SJCRH30 (cell line): ENCODE measurements at regions not wholly inside any gene's neighbourhood (a gene's known extent, or its start where the extent isn't known, plus 50 kb on each side); places are given as distances from the start of the nearest gene placed in this dataset.
"Not testable (repeated sequence)": the region's sequence is repeated elsewhere in the genome, so short reads cannot be mapped to it uniquely, and the experiment has no call there.

Experiments
- DNase-seq, 2 experiments: peaks; one replicate each; pipeline ENCODE4 v3.0.0-alpha.2; 2015 to 2020
- H3K27ac ChIP-seq: fragments of 250-450 bp; sonication (Bioruptor Pico); 2 replicates; pipeline ENCODE4 v1.5.1; 2020; ENCODE audit warnings: mild to moderate bottlenecking, moderate library complexity
- H3K27me3 ChIP-seq: fragments of 250-450 bp; sonication (Bioruptor Pico); 2 replicates; pipeline ENCODE4 v1.5.1; 2020; ENCODE audit warnings: mild to moderate bottlenecking, moderate library complexity
- H3K36me3 ChIP-seq: fragments of 250-450 bp; sonication (Bioruptor Pico); 2 replicates; pipeline ENCODE4 v1.5.1; 2020; ENCODE audit warnings: mild to moderate bottlenecking, moderate library complexity
- H3K4me1 ChIP-seq: fragments of 250-450 bp; sonication (Bioruptor Pico); 2 replicates; pipeline ENCODE4 v1.5.1; 2020; ENCODE audit warnings: mild to moderate bottlenecking, moderate library complexity
- H3K4me3 ChIP-seq: fragments of 250-450 bp; sonication (Bioruptor Pico); 2 replicates; pipeline ENCODE4 v1.5.1; 2020; ENCODE audit warnings: mild to moderate bottlenecking, moderate library complexity
- H3K9me3 ChIP-seq: fragments of 250-450 bp; sonication (Bioruptor Pico); replicated peaks from 2 replicates; pipeline ENCODE4 v1.5.1; 2020; ENCODE audit warnings: mild to moderate bottlenecking, moderate library complexity

- not testable (repeated sequence) for H3K4me3 ChIP-seq, H3K27me3 ChIP-seq, H3K4me1 ChIP-seq, H3K36me3 ChIP-seq, H3K9me3 ChIP-seq, H3K27ac ChIP-seq, DNase-seq
These were observed 131.9 kb downstream of the CWH43 start for GRCh38 chr4:49117951-49118350.

GRCh38 chr4:49118379-49119212 lies 132.5 kb downstream of the CWH43 start:
- not testable (repeated sequence) for H3K27me3 ChIP-seq, H3K4me3 ChIP-seq, H3K9me3 ChIP-seq, H3K27ac ChIP-seq, H3K36me3 ChIP-seq, DNase-seq, H3K4me1 ChIP-seq

GRCh38 chr4:49119345-49119744 lies 133.3 kb downstream of the CWH43 start:
- not testable (repeated sequence) for H3K36me3 ChIP-seq, DNase-seq, H3K4me3 ChIP-seq, H3K4me1 ChIP-seq, H3K9me3 ChIP-seq, H3K27me3 ChIP-seq, H3K27ac ChIP-seq

GRCh38 chr4:49120042-49120779 lies 134.1 kb downstream of the CWH43 start:
- H3K9me3 ChIP-seq, H3K4me1 ChIP-seq: not testable (repeated sequence)

GRCh38 chr4:49120804-49121203 lies 134.7 kb downstream of the CWH43 start:
- H3K4me1 ChIP-seq, H3K36me3 ChIP-seq, H3K4me3 ChIP-seq, H3K27ac ChIP-seq, H3K27me3 ChIP-seq, H3K9me3 ChIP-seq: not testable (repeated sequence)
- DNase-seq, result peak in 1 of 2 experiments; percentile 38

More at GRCh38 chr4:49120042-49120779, 134.1 kb downstream of the CWH43 start:
- H3K36me3 ChIP-seq, H3K27me3 ChIP-seq, H3K27ac ChIP-seq, DNase-seq, H3K4me3 ChIP-seq: not testable (repeated sequence)

- DNase-seq, H3K9me3 ChIP-seq, H3K4me3 ChIP-seq, H3K36me3 ChIP-seq, H3K27me3 ChIP-seq, H3K27ac ChIP-seq, H3K4me1 ChIP-seq: not testable (repeated sequence)
These were observed 140.4 kb downstream of the CWH43 start for GRCh38 chr4:49126443-49126842.

- not testable (repeated sequence) for H3K9me3 ChIP-seq, H3K27me3 ChIP-seq, H3K4me1 ChIP-seq, H3K36me3 ChIP-seq, H3K27ac ChIP-seq, H3K4me3 ChIP-seq, DNase-seq
These were observed 140.8 kb downstream of the CWH43 start for GRCh38 chr4:49126858-49127257.

GRCh38 chr4:49129385-49129784 lies 143.3 kb downstream of the CWH43 start:
- not testable (repeated sequence) for H3K9me3 ChIP-seq, DNase-seq, H3K4me1 ChIP-seq, H3K27me3 ChIP-seq, H3K36me3 ChIP-seq, H3K4me3 ChIP-seq, H3K27ac ChIP-seq

- not testable (repeated sequence) for H3K27me3 ChIP-seq, H3K4me3 ChIP-seq, DNase-seq, H3K4me1 ChIP-seq, H3K27ac ChIP-seq, H3K36me3 ChIP-seq, H3K9me3 ChIP-seq
These were observed 143.8 kb downstream of the CWH43 start for GRCh38 chr4:49129870-49130269.

GRCh38 chr4:49130724-49131123 lies 144.6 kb downstream of the CWH43 start:
- H3K27ac ChIP-seq, DNase-seq, H3K4me1 ChIP-seq, H3K9me3 ChIP-seq, H3K4me3 ChIP-seq, H3K36me3 ChIP-seq, H3K27me3 ChIP-seq: not testable (repeated sequence)

GRCh38 chr4:49137043-49137442 lies 151.0 kb downstream of the CWH43 start:
- not testable (repeated sequence) for H3K4me1 ChIP-seq, DNase-seq, H3K9me3 ChIP-seq, H3K27me3 ChIP-seq, H3K27ac ChIP-seq, H3K4me3 ChIP-seq, H3K36me3 ChIP-seq

GRCh38 chr4:49137961-49138360 lies 151.9 kb downstream of the CWH43 start:
- not testable (repeated sequence) for H3K4me3 ChIP-seq, H3K36me3 ChIP-seq, DNase-seq, H3K27ac ChIP-seq, H3K4me1 ChIP-seq, H3K9me3 ChIP-seq, H3K27me3 ChIP-seq

GRCh38 chr4:49138818-49139217 lies 152.7 kb downstream of the CWH43 start:
- not testable (repeated sequence) for H3K27me3 ChIP-seq, H3K9me3 ChIP-seq, DNase-seq, H3K4me1 ChIP-seq, H3K27ac ChIP-seq, H3K36me3 ChIP-seq, H3K4me3 ChIP-seq

- DNase-seq, H3K27ac ChIP-seq, H3K4me3 ChIP-seq, H3K36me3 ChIP-seq, H3K4me1 ChIP-seq, H3K9me3 ChIP-seq, H3K27me3 ChIP-seq: not testable (repeated sequence)
These were observed 153.4 kb downstream of the CWH43 start for GRCh38 chr4:49139513-49139912.

- not testable (repeated sequence) for H3K27me3 ChIP-seq, H3K4me3 ChIP-seq, H3K4me1 ChIP-seq, H3K9me3 ChIP-seq, H3K36me3 ChIP-seq, H3K27ac ChIP-seq
- peak in 1 of 2 experiments; percentile 9 for DNase-seq
These were observed 154.3 kb downstream of the CWH43 start for GRCh38 chr4:49140351-49140750.

GRCh38 chr4:49141955-49142354 lies 155.9 kb downstream of the CWH43 start:
- not testable (repeated sequence) for H3K9me3 ChIP-seq, H3K27ac ChIP-seq, H3K4me1 ChIP-seq, H3K36me3 ChIP-seq, H3K4me3 ChIP-seq, H3K27me3 ChIP-seq, DNase-seq
